GM10248 (cell line): ENCODE measurements at regions not wholly inside any gene's neighbourhood (a gene's known extent, or its start where the extent isn't known, plus 50 kb on each side); places are given as distances from the start of the nearest gene placed in this dataset.
"Not testable (repeated sequence)": the region's sequence is repeated elsewhere in the genome, so short reads cannot be mapped to it uniquely, and the experiment has no call there.

Experiments
- CTCF ChIA-PET: fragments of 300-600 bp; sonication (Branson Sonifier 250); formaldehyde crosslinking; extraction: SDS; loops from one replicate; lab custom pipeline; 2021; ENCODE audit warnings: antibody characterized with exemption; lab: Yijun Ruan, JAX
- POLR2A ChIA-PET: fragments of 350-650 bp; sonication (Branson Sonifier 250); formaldehyde crosslinking; extraction: SDS; loops from one replicate; lab custom pipeline; 2020; ENCODE audit warnings: antibody characterized with exemption; lab: Yijun Ruan, JAX
- DNase-seq: peaks from one replicate; pipeline ENCODE4 v3.0.0; 2012; ENCODE audit errors: extremely low spot score
- CTCF ChIP-seq: IDR thresholded peaks from 2 replicates; pipeline ENCODE4 v1.5.1; 2012; ENCODE audit warnings: mild to moderate bottlenecking, low read depth; ENCODE audit errors: extremely low read depth, missing control alignments, control extremely low read depth

GRCh38 chr4:69344786-69345185, 64.5 kb downstream of the UGT2B28 start:
- CTCF ChIA-PET, DNase-seq, POLR2A ChIA-PET: not testable (repeated sequence)

- DNase-seq, POLR2A ChIA-PET, CTCF ChIA-PET: not testable (repeated sequence)
Observed at GRCh38 chr4:69348746-69349145, 68.5 kb downstream of the UGT2B28 start.

DNA sequence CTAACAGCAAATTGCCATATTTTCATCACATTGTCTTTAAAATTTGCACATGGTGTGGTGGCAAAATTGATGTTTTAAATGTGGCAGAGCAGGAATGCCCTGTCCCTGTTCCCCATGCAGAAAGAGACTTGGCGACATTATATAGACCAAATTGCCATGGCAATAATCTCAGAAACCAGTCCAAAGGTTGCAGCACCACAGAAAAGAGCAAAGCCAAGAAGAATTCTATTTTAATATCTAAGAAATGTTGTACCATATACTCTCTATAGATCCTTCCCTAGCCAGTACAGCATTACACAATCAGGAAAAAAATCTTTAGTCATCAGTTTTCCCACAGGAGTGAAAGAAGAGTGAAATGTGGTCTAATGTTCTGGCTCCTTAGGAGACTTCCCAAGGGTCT, 80.0 kb downstream of the UGT2B28 start:
- TF ChIP-seq CTCF = no peak
- no peak for DNase-seq
- ChIA-PET POLR2A (no interaction called here), CTCF (no interaction called here)

DNA sequence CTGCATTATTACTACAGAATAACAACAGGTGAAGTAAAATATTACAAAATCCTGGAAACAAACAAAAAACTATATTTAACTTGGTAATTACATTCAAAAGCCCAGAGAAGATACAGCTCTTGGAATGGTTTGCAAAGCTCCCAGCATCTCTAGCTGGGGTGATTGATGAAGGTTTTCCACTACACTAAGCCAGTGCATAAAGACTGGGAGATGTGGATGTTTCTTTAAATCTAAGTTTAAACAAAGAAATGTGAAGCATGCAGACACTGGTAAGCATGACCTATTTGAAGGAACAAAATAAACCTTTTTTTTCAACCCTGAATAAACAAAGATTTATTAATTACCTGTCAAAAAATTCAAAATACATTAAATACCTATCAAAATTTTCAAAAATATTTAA, 80.5 kb downstream of the UGT2B28 start:
- POLR2A ChIA-PET, DNase-seq, CTCF ChIA-PET: not testable (repeated sequence)

GRCh38 chr4:69362351-69362750, 82.1 kb downstream of the UGT2B28 start:
- POLR2A ChIA-PET = no interaction called here
- no peak for TF ChIP-seq CTCF
- CTCF ChIA-PET = no interaction called here
- no peak for DNase-seq

GRCh38 chr4:69367664-69368063, 87.4 kb downstream of the UGT2B28 start:
- DNase-seq, CTCF ChIA-PET, POLR2A ChIA-PET: not testable (repeated sequence)

DNA sequence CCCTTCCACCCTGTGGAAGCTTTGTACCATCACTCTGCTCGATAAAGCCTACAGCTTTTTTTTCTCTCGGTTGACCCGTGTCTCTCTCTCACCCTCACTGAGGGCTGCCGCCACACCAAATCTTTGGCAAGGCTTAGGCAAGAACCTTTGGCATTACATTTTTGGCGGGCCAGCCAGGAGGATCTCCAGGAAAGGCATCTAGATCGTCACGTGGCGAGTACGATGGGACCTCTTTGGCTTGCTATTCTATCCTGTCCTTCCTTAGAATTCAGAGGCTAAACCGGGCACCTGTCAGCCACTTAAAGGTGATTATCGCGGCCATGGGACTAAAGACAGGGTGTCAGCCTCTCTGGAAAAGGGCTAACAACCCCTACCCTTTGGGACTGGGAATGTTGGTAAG, 96.2 kb downstream of the UGT2B28 start:
- no peak for TF ChIP-seq CTCF
- ChIA-PET POLR2A (no interaction called here), CTCF (no interaction called here)
- DNase-seq = no peak

DNA sequence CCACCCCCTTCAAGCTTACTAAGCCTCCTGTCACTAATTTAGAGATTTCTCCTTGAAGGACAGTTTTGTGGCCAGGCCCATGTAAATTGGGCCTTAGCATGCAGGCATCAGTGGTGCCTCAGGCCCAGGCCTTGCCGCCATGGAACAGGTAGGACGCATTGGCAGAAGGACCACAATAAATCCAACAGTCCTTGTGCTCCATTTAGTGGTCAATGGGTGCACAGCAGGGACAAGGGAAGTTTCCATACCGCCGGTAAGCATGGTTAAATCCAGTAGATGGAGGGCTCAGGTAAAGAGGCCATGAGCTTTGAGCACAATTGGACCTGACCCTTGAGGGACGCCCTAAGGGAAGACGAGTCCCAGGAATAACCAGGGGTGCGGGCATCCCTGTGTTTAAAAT, 97.3 kb downstream of the UGT2B28 start:
- CTCF ChIA-PET = no interaction called here
- no peak for TF ChIP-seq CTCF
- POLR2A ChIA-PET = no interaction called here
- DNase-seq = no peak

DNA sequence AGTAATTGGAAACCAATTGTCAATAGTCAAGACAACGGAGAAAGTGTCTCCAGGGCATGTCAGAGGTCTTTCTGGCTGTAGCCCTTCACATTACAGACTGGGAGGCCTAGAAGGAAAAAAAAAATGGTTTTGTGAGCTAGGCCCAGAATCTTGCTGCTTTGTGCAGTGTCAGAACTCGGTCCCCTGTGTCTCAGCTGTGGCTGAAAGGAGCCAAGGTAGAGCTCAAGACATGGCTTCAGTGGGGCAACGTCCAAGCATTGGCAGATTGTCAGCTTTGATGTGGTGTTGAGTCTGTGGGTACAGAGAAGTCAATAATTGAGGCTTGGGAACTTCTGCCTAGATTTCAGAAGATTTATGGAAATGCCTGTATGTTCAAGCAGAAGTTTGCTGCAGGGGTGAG, 103.0 kb downstream of the UGT2B28 start:
- CTCF ChIA-PET = interaction anchor here (1.3 kb wide), 1 partner anchor 62 kb away, joined by 4 read pairs; no protein-coding TSS in a partner anchor
- no peak for DNase-seq
- TF ChIP-seq CTCF = no peak
- POLR2A ChIA-PET = no interaction called here

GRCh38 chr4:69389111-69389510, 106.6 kb downstream of the UGT2B4 start:
- DNase-seq, CTCF ChIA-PET, POLR2A ChIA-PET: not testable (repeated sequence)
